Right renal pelvis (tissue), 4 donors: ENCODE measurements at regions not wholly inside any gene's neighbourhood (a gene's known extent, or its start where the extent isn't known, plus 50 kb on each side); places are given as distances from the start of the nearest gene placed in this dataset.

ENCODE experiments used
- DNase-seq, 4 donors: peaks; one replicate each; pipeline ENCODE4 v3.0.0-alpha.2; 2013; ENCODE audit warnings: low read depth in 4 of 4, low spot score in 3 of 4, missing footprints in 1 of 4

GRCh38 chr11:15859411-15859810 lies 496.9 kb downstream of the SOX6 start:
- DNase-seq, result no peak

GRCh38 chr11:15861256-15861655 lies 495.1 kb downstream of the SOX6 start:
- no peak for DNase-seq

GRCh38 chr11:15863411-15863810 lies 492.9 kb downstream of the SOX6 start:
- no peak for DNase-seq

GRCh38 chr11:15864026-15864805 lies 492.1 kb downstream of the SOX6 start:
- no peak for DNase-seq

- DNase-seq, result no peak
These were observed 490.9 kb downstream of the SOX6 start for GRCh38 chr11:15865212-15865987.

- DNase-seq, result no peak
These were observed 488.5 kb downstream of the SOX6 start for GRCh38 chr11:15867871-15868270.

GRCh38 chr11:15870911-15871310 lies 485.4 kb downstream of the SOX6 start:
- DNase-seq, result no peak

GRCh38 chr11:15871904-15872626 lies 484.3 kb downstream of the SOX6 start:
- DNase-seq, result no peak

- no peak for DNase-seq
These were observed 482.8 kb downstream of the SOX6 start for GRCh38 chr11:15873501-15873900.

GRCh38 chr11:15874704-15875103 lies 481.6 kb downstream of the SOX6 start:
- DNase-seq, result no peak

- DNase-seq, result no peak
These were observed 481.0 kb downstream of the SOX6 start for GRCh38 chr11:15875393-15875792.

GRCh38 chr11:15875943-15876342 lies 480.4 kb downstream of the SOX6 start:
- DNase-seq, result no peak

GRCh38 chr11:15878756-15879155 lies 477.6 kb downstream of the SOX6 start:
- DNase-seq, result no peak

GRCh38 chr11:15880291-15880690 lies 476.1 kb downstream of the SOX6 start:
- DNase-seq, result no peak

GRCh38 chr11:15882876-15883454 lies 473.4 kb downstream of the SOX6 start:
- no peak for DNase-seq

- DNase-seq, result no peak
These were observed 472.9 kb downstream of the SOX6 start for GRCh38 chr11:15883455-15883920.

GRCh38 chr11:15884141-15884540 lies 472.2 kb downstream of the SOX6 start:
- no peak for DNase-seq

- no peak for DNase-seq
These were observed 471.4 kb downstream of the SOX6 start for GRCh38 chr11:15884777-15885540.

- DNase-seq, result no peak
These were observed 470.5 kb downstream of the SOX6 start for GRCh38 chr11:15885854-15886253.

- no peak for DNase-seq
These were observed 470.0 kb downstream of the SOX6 start for GRCh38 chr11:15886299-15886698.
